Upper lobe of left lung (tissue), 4 donors: ENCODE measurements at regions not wholly inside any gene's neighbourhood (a gene's known extent, or its start where the extent isn't known, plus 50 kb on each side); places are given as distances from the start of the nearest gene placed in this dataset.

Experiments
- CTCF ChIP-seq, 6 experiments: fragments of 450-650 bp in 4 of 6; fragments of 200-600 bp in 2 of 6; sonication (generic) in 2 of 6; IDR thresholded peaks; one replicate each; pipeline ENCODE4 v1.5.1; 2016 to 2019; ENCODE audit warnings: antibody characterized with exemption in 6 of 6
- EP300 ChIP-seq, 4 donors: sonication (generic); formaldehyde crosslinking; IDR thresholded peaks; one replicate each; pipeline ENCODE4 v1.5.1; 2017; ENCODE audit warnings: antibody characterized with exemption in 4 of 4, control low read depth in 2 of 4
- POLR2A ChIP-seq, 4 donors: fragments of 450-650 bp; IDR thresholded peaks; one replicate each; pipeline ENCODE4 v1.5.1; 2016 to 2017; ENCODE audit warnings: antibody characterized with exemption in 4 of 4, mild to moderate bottlenecking in 2 of 4
- POLR2AphosphoS5 ChIP-seq, 2 donors: sonication (generic); formaldehyde crosslinking; IDR thresholded peaks; one replicate each; pipeline ENCODE4 v1.5.1; 2017; ENCODE audit warnings: antibody characterized with exemption in 2 of 2

DNA sequence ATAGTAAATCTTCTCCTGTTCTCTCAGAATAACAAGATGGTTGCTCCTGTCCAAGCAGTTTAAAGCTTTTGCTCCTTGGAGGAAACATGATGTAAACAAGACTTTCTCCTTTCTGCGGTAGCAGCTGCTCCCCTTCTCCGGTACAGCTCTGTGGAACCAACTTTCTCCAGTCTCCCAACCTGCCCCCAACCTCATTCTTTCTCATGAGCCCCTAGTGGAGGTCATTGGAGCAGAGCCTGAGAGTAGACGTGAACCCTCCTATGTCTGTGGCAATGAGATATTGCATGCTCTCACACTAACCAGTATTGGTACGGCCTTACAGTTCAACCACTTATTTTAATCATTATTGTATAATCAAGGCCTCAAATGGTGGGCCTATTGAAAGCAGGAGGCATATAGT lies 483.8 kb upstream of the CDH10 start:
- no peak for TF ChIP-seq CTCF (IDR thresholded peaks at IDR 0.05)
- TF ChIP-seq POLR2AphosphoS5 (IDR thresholded peaks at IDR 0.05), result no peak
- TF ChIP-seq POLR2A (IDR thresholded peaks at IDR 0.05), result no peak
- no peak for TF ChIP-seq EP300 (IDR thresholded peaks at IDR 0.05)
